HG02885 (cell line): ENCODE measurements at regions not wholly inside any gene's neighbourhood (a gene's known extent, or its start where the extent isn't known, plus 50 kb on each side); places are given as distances from the start of the nearest gene placed in this dataset.

Source experiments
- ATAC-seq: cut with Tn5 transposase; IDR thresholded peaks from one replicate; pipeline ENCODE4 v1.9.1; 2021; ENCODE audit warnings: mild to moderate bottlenecking; ENCODE audit not compliant: unreplicated experiment, poor library complexity

DNA sequence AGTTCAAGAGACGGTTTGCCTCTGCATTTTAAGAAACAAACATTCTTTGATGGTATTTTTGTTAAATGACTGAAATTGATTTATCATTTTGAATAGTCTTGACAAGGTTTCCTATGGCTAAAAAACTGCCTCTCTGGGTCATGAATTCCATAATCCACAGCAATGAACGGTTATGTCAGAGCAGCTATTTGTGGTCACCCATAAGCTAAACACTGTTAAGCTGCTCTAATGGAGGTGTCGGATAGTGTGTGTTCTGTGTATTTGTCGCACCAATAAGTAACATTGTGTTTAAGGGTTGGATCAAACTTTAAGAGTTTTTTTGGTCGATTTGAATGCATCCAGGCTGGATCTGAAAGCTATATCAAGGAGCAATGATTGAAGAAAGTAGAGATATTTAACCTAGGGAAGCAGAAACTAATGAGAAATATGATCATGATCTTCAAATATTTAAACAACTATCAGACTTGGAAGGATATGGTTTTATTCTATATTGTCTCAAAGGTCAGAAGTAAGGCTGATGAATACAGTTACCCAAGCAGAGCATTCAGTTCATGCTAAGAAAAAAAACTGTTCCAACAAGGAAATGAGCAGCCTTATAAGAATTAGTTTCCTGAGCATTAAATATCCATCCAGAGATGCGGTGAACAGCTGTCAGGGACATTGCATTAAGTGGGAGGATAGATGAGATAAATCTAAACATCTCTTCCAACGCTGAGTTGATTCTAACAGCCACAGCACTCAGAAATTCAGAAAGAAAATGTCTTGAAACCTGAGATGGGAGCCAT, 232.3 kb upstream of the RPS6KA3 start:
- no peak for ATAC-seq

GRCh38 chrX:20495575-20495974, 228.9 kb upstream of the RPS6KA3 start:
- no peak for ATAC-seq

GRCh38 chrX:20488473-20488872, 221.8 kb upstream of the RPS6KA3 start:
- no peak for ATAC-seq

- ATAC-seq: no peak
Measured at GRCh38 chrX:20487227-20487626, 220.5 kb upstream of the RPS6KA3 start.

DNA sequence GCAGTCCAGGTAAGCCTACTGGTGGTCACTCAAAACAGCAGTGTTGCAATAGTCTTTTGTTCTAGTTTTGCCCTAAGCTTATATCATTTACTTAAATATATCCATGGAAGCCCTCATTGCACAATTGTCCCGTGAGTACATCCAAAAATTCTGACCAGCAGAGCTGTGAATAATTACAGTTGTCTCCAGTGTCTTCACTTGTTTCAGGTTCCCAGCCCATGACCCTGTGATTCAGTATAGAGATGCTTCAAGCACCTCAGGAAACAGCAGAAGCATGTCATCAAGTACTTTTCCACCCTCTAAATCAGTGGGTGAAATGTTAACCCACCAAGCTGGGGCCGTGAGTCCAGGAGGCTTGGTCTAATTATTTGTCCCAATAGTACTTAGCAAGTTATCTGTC, 214.9 kb upstream of the RPS6KA3 start:
- ATAC-seq: no peak

DNA sequence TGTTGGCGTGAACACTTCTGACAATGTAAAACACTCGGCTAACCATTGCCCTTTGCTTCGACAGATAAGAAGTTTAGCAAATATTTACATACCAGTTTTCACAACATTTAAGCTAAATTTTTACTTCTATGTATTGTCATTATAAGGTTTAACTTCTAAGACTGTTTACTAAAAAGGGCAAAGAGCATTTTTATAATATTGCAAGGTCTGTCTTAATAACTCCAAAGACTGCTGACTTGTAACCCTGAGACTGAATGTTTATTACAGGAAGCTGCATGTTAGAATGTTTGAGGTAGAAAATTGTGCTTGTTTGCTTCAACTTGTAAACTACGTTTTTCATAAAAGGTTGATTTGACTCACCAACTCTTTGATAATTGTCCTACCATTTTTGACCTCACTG, 213.2 kb upstream of the RPS6KA3 start:
- ATAC-seq: no peak

- no peak for ATAC-seq
Measured at GRCh38 chrX:20479048-20479447, 212.3 kb upstream of the RPS6KA3 start.

- ATAC-seq: no peak
Measured at GRCh38 chrX:20477836-20478524, 211.3 kb upstream of the RPS6KA3 start.

DNA sequence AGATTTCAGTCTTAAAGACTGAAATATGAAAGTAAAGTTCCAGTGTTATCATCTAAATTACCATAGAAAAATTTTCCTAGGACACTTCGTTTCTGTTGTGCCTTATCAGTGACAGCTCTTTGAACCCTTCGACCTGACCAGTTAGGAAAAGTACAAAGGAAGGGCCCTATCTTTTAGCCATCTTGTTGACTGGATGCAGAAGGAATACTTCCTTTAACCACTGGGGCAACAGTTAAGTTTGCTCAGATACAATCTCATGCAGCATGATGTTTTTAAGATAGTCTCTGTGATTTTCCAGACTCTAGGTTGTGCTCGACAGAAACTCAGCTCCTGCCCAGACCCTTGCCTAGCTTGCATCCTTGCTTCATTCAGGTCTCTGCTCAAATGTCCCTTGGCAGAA, 210.5 kb upstream of the RPS6KA3 start:
- no peak for ATAC-seq

DNA sequence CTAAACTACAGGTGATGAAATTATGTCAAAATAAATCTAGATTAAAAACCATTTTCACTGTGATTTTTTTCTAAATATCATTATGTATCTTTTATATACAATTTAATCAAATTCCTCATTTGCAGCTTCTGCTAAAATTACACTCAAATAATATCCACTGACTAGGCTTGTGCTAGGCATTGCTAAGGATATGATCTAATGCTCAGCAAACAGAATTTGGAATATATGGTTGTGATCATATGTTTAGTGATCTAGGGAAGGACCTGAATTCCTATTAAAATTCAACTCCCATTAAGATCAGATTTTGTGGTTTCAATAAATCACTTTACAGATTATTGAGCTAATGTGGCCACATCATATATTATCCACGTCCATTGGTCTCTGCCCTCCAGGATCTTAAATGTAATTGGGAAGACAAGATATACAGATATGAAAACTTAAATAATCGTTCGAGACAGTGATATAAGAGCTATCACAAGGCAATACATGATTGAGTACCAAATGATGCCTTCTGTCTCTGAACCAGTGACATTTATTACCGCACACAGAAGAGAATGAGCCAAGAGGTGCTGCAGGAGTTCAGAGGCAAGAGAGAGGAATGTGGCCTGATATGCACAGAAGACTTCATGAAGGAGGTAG, 206.0 kb upstream of the RPS6KA3 start:
- no peak for ATAC-seq

- no peak for ATAC-seq
Measured at GRCh38 chrX:20472148-20472547, 205.4 kb upstream of the RPS6KA3 start.

GRCh38 chrX:20471483-20471882, 204.8 kb upstream of the RPS6KA3 start:
- ATAC-seq: no peak

DNA sequence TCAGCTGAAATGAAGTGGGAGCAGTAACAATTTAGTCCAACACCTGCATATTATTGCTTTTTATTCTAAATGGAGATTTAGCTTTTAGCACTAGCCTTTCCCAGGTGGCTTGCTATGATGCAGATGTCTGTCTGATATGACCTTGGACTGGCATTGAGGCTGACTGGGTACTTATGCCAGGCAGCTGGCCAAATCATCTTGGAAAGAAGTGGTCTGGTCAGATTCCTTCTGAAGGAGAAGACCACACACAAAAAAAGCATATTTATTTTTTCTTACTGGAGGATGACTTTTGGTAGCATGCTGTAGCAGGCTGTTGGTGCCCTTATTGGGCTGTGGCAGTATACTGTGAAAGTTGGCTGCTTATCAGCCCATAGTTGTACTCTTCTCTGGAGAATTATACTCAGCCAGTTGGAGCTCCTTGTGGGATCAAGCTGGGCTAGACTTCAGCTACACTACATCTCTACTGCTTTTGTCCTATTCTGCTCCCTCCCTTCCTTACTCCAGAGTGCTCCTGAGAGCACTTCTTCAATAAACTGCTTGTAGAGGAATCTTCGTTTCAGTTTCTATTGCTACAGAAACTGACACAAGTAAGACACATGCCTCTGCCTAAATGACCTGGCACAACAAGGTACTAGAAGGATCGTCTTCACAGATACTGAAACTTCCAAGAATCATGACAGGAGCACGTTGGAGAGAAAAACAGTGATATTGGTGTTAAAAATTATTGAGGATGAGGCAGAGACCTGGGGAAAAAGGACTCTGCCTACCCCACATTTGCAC, 196.8 kb upstream of the RPS6KA3 start:
- peak; percentile 50 for ATAC-seq

GRCh38 chrX:20461576-20461975, 194.9 kb upstream of the RPS6KA3 start:
- no peak for ATAC-seq

DNA sequence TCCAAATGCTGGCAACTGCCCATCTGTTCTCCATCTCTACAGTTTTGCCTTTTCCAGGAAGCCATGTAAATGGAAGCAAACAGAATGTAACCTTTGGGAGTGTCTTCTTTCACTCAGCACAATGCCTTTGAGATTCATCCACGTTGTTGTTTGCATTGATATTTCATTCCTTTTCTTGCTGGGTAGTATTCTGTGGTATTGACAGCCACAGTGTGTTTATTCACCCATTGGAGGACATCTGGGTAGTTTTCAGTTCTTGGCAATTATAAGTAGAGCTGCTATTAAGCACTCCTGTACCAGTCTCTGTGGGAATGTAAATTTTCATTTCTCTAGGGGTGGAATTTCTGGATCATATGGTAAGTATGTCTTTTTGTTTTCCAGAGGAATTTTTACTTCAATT, 194.3 kb upstream of the RPS6KA3 start:
- no peak for ATAC-seq

- ATAC-seq: no peak
Measured at GRCh38 chrX:20459410-20460350, 193.0 kb upstream of the RPS6KA3 start.

DNA sequence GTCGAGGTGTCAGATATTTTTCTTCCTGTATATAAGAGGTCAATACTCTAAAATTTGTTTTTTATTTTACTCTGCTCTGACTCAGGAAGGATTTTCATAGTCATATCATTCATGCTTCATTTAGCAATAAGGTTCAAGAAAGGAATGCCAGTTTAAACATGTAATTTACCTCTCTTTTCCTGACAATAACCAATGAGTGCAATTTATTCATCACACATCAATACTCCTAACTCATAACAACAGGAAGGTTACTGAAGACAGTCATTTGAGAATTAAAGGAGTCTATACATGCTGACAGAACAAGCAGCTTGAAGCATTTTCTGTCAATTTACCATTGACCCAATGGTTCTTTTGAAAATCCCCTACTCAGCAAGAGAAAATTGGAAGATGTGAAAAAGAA, 190.3 kb upstream of the RPS6KA3 start:
- ATAC-seq: no peak

DNA sequence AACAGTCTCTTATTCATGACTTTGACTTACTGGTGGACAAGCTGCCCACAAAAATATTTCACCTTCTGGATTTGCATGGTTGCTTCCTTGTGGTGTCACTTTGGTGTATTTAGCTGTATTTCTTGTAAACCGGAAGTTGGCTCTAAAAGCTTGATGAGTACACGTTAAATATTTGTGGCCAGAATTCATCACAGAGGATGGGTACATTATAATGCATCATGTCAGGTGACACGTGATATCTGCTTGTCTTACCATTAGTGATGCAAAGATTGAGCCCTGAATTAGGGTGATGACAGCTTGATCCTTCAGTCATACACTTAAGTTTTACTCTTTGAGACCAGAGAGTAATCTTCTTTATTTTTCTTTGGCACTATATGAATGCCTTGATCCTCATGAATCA, 188.3 kb upstream of the RPS6KA3 start:
- ATAC-seq: no peak

DNA sequence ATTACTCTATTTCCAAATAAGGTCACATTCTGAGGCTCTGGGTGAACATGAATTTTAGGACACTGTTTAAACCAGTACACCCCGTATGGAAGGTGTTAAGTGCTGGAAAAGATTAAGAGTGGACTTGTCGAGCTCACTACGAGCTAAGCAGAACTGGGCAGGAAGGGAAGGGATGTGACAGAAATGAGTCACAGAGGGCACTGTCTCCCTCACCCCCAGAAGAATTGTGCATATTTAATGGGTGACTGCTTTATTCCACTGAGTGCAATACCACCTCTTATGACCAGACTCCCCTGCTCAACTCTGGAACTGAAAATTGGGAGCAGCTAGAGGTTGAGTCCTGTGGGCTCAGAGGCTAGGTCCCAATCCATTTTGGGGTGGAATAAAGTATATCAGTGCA, 187.4 kb upstream of the RPS6KA3 start:
- ATAC-seq: peak; percentile 28

DNA sequence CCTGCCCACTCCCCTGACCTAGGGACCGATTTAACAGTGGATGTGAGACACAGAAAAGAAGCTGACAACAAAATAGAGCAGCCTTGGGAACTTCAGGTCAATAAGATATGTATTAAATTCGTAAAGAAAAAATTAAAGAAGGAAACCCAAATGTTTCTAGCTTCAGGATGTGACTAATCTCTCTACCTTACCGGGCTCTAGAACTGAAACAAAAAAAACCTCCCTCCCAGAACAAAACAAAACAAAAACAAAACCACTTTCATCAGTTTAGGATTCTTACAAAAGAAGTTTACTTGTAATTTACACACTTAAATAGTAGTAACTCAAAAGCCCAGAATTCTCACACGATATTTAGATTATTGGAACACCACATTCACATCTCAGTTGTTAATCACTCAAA, 185.8 kb upstream of the RPS6KA3 start:
- peak; percentile 66 for ATAC-seq
